Activated naive CD8-positive, alpha-beta T cell treated with anti-CD3 and anti-CD28 coated beads, Interleukin-2, amount 10 ng/mL, durations not matched to agents 7 days and 5 days (primary cell): ENCODE measurements at regions not wholly inside any gene's neighbourhood (a gene's known extent, or its start where the extent isn't known, plus 50 kb on each side); places are given as distances from the start of the nearest gene placed in this dataset.
"Not testable (repeated sequence)": the region's sequence is repeated elsewhere in the genome, so short reads cannot be mapped to it uniquely, and the experiment has no call there.

Experiments
- ATAC-seq: fragments of 150-1000 bp; cut with Tn5 transposase; one replicate; pipeline ENCODE4 v1.10.0; 2021; ENCODE audit warnings: low read depth, moderate library complexity
- POLR2A ChIA-PET: fragments of 350-600 bp; sonication (Branson Sonifier 250); formaldehyde crosslinking; loops from one replicate; lab custom pipeline; 2021; ENCODE audit warnings: antibody characterized with exemption; lab: Charles Lee
- DNase-seq: peaks from one replicate; pipeline ENCODE4 v3.0.0; 2021
- H3K27ac Mint-ChIP-seq: one replicate; pipeline ENCODE4 v1.8.0; 2022; ENCODE audit warnings: mild to moderate bottlenecking, mixed read lengths
- H3K27me3 Mint-ChIP-seq: one replicate; pipeline ENCODE4 v1.8.0; 2022; ENCODE audit warnings: mild to moderate bottlenecking, moderate library complexity, mixed read lengths
- H3K36me3 Mint-ChIP-seq: one replicate; pipeline ENCODE4 v1.8.0; 2021; ENCODE audit warnings: mild to moderate bottlenecking, mixed read lengths
- H3K4me1 Mint-ChIP-seq: one replicate; pipeline ENCODE4 v1.8.0; 2021; ENCODE audit warnings: mixed read lengths
- H3K4me3 Mint-ChIP-seq: one replicate; pipeline ENCODE4 v1.8.0; 2022; ENCODE audit warnings: mild to moderate bottlenecking, moderate library complexity, mixed read lengths
- H3K9me3 Mint-ChIP-seq: one replicate; pipeline ENCODE4 v1.8.0; 2021; ENCODE audit warnings: mixed read lengths

DNA sequence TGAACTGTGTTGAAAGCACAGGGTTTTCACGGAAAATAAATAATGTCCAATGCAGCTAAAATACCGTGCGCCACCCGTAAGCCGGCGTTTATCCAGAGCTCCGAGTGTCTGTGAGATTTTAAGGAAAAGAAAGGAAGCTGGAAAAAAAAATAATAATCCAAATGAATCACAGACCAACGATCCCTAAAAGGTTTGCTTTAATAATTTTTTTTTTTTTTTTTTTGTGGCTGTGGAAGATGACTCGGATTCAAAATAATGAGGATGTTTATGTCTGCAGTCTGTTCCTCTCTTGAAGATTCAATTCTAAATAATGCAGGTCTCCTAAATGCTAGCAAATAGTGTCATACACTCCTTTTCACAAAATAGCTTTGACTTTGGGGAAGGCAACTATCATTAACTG is 84.6 kb upstream of the PPP2R3B start:
- ATAC-seq = no peak
- Mint-ChIP-seq H3K4me3 (no peak overlapping the region), H3K27ac (no peak overlapping the region), H3K4me1 (no peaks in the 10 kb centered on the region), H3K27me3 (no peaks in the 10 kb centered on the region), H3K9me3 (peaks cover 5% of the 10 kb centered on the region), H3K36me3 (no peaks in the 10 kb centered on the region)
- POLR2A ChIA-PET = no interaction called here
- DNase-seq = no peak

DNA sequence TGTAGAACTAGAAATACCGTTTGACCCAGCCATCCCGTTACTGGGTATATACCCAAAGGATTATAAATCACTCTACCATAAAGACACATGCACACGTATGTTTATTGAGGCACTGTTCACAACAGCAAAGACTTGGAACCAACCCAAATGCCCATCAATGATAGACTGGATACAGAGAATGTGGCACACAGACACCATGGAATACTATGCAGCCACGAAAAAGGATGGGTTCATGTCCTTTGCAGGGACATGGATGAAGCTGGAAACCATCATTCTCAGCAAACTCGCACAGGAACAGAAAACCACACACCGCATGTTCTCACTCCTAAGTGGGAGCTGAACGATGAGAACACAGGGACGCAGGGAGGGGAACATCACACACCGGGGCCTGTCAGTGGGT is 85.6 kb upstream of the PPP2R3B start:
- POLR2A ChIA-PET, H3K36me3 Mint-ChIP-seq, ATAC-seq, DNase-seq, H3K27me3 Mint-ChIP-seq, H3K27ac Mint-ChIP-seq, H3K4me1 Mint-ChIP-seq, H3K4me3 Mint-ChIP-seq, H3K9me3 Mint-ChIP-seq: not testable (repeated sequence)

DNA sequence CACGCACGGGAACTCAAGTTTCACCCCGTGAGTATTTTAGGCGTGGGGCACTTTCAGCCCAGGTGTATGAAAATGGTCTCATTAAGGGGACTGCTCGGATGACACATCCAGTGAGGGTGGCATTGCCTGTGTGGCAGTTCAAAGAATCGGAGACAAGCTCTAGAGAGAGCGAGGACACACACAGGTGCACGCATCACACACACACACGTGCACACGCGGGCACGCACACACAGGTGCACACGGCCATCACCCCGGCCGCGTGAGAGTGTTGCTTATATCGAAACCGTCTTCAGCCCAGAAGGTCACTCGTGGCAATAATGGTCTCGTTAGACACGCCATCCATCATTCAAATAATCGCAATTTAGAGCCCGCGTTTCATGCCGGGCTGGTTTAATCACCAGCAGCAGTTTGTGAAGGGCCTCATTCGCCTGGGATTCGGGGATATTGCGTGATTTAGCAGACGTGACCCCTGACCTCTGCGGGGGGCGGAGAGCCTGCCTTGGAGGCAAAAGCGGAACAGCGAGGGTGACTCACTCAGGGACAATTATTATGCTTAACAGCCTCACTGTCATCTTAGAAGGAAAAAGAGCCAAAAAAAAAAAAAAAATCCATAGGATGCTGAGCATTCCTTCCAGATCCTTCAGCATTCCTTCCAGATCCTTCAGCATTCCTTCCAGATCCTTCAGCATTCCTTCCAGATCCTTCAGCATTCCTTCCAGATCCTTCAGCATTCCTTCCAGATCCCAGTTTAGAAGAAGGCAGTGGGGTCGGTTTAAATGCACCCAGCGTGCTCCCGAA is 89.4 kb upstream of the PPP2R3B start:
- H3K36me3 Mint-ChIP-seq = no peaks in the 10 kb centered on the region
- POLR2A ChIA-PET = no interaction called here
- H3K27ac Mint-ChIP-seq = no peak overlapping the region
- DNase-seq (no peak), ATAC-seq (no peak)
- no peaks in the 10 kb centered on the region for H3K4me1 Mint-ChIP-seq
- H3K9me3 Mint-ChIP-seq = peaks cover 7% of the 10 kb centered on the region
- H3K4me3 Mint-ChIP-seq = no peak overlapping the region
- H3K27me3 Mint-ChIP-seq = no peaks in the 10 kb centered on the region

DNA sequence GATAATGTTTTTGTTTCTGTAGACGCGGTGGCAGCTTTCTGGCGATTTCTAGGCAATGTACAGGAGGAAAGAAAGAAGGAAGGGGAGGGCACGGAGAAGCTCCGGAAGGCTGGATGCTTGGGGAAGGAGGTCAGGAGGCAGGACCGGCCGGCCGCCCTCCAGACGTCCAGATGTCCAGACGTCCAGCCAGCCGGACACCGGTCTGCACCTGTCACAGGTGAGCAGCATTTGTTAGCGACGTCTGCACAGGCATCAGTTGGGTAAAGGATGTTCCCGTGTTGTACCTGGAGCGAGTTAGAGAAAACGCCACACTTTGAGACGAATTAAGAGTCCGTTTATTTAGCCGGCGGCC is 90.0 kb upstream of the PPP2R3B start:
- H3K27me3 Mint-ChIP-seq = no peaks in the 10 kb centered on the region
- POLR2A ChIA-PET = no interaction called here
- no peaks in the 10 kb centered on the region for H3K4me1 Mint-ChIP-seq
- H3K4me3 Mint-ChIP-seq = no peak overlapping the region
- no peak for ATAC-seq
- no peak overlapping the region for H3K27ac Mint-ChIP-seq
- H3K9me3 Mint-ChIP-seq = peaks cover 7% of the 10 kb centered on the region
- DNase-seq = no peak
- no peaks in the 10 kb centered on the region for H3K36me3 Mint-ChIP-seq

DNA sequence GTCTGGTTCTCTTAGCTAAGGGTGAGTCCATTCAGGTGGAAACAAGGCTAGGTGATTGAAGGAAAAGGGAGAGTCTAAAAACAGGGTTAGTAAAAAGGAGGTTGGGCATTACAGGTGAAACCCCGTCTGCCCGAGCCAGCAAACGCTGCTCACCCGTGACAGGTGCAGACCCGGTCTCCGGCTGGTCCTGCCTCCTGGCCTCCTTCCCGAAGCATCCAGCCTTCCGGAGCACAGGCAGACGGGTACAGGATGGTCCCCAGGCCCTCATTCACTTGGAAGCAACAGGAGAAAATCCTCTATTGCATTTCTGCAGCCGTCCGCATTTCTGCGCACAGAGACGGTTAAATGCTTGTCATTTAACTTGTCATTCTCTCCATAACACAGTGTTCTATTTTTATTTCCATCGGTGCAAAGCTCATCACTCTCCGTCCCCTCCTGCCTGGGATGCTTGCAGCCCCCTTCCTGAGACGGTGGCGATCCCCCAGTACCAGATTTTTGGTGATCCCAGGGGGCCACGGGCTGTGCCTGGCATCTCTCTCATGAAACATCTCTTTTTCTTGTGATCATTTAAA is 90.8 kb upstream of the PPP2R3B start:
- no peak for DNase-seq
- Mint-ChIP-seq H3K36me3 (no peaks in the 10 kb centered on the region), H3K4me3 (no peak overlapping the region), H3K27ac (no peak overlapping the region), H3K9me3 (peaks cover 6% of the 10 kb centered on the region), H3K27me3 (no peaks in the 10 kb centered on the region), H3K4me1 (no peaks in the 10 kb centered on the region)
- POLR2A ChIA-PET = no interaction called here
- ATAC-seq = no peak

DNA sequence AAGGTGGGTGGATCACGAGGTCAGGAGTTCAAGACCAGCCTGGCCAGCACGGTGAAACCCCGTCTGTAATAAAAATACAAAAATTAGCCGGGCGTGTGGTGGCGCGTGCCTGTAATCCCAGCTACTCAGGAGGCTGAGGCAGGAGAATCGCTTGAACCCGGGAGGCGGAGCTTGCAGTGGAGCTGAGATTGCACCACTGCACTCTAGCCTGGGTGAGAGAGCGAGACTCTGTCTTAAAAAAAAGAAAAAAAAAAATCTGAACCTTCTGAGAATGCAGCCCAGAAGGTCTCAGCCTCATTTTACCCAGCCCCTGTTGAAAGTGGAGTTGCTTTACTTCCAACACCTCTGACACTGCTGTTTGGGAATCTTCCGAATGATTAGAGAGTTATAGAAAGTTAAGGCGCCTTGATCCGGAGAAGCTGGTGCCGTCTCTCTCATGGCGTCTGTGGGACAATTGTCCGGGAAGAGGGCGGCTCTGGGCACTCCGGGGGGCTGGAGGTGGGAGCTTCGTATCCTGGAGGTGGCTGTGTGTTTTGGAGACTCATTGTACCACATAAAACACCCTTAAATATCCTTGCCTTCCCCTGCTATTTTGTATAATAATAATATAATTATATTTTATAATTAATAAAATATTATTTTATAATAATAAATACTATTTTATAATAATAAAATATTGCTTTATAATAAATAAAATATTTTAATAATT is 92.7 kb upstream of the PPP2R3B start:
- DNase-seq (no peak), ATAC-seq (no peak)
- Mint-ChIP-seq H3K4me1 (no peaks in the 10 kb centered on the region), H3K4me3 (no peak overlapping the region), H3K9me3 (peaks cover 5% of the 10 kb centered on the region), H3K27ac (no peak overlapping the region), H3K27me3 (no peaks in the 10 kb centered on the region), H3K36me3 (no peaks in the 10 kb centered on the region)
- POLR2A ChIA-PET = no interaction called here

DNA sequence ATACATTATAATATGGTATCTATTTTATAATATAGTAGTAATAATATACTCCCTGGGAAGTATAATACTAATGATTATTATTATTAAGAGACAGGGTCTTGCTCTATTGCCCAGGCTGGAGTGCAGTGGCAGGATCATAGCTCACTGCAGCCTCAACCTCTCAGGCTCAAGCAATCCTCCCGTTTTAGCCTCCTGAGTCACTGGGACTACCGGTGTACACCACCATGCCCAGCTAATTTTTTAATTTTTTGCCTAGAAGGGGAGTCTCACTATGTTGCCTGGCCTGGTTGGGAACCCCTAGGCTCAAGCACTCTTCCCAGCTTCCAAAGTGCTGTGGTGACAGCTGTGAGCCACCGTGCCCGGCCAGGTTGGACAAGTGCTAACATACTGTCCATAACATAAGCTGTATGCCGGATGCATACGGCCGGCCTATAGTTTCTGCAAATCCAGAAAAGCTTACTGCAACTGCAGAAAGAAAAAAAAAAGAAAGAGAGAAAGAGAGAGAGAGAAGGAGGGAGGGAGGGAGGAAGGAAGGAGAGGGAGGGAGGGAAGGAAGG is 94.2 kb upstream of the PPP2R3B start:
- Mint-ChIP-seq H3K9me3 (peaks cover 5% of the 10 kb centered on the region), H3K27me3 (no peaks in the 10 kb centered on the region), H3K27ac (no peak overlapping the region), H3K4me1 (no peaks in the 10 kb centered on the region), H3K4me3 (no peak overlapping the region), H3K36me3 (no peaks in the 10 kb centered on the region)
- DNase-seq = no peak
- peak; percentile 26 for ATAC-seq
- POLR2A ChIA-PET = no interaction called here

DNA sequence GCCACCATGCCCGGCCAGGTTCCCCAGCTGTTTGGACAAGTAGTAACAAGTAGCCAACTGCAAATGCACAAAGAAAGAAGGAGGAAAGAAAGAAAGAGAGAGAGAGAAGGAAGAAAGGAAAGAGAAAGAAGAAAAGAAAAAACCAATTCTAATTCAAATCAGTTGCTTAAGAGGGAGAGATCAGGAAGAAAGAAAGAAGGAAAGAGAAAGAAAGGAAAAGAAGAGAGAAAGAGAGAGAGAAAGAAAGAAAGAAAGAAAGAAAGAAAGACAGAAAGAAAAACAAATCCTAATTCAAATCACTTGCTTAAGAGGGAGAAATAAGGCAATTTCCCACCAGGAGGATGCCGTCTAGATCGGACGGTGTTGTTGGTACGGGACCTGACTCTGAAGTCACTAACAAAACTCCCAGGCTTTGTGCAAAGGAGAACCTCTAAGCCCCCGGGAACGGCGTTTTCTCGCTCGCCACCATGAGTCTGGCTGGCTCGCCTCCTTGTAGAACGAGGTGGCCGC is 95.5 kb upstream of the PPP2R3B start:
- H3K9me3 Mint-ChIP-seq = peaks cover 6% of the 10 kb centered on the region
- DNase-seq = no peak
- no peak overlapping the region for H3K4me3 Mint-ChIP-seq
- POLR2A ChIA-PET = no interaction called here
- H3K4me1 Mint-ChIP-seq = no peaks in the 10 kb centered on the region
- no peaks in the 10 kb centered on the region for H3K27me3 Mint-ChIP-seq
- H3K36me3 Mint-ChIP-seq = no peaks in the 10 kb centered on the region
- ATAC-seq = no peak
- no peak overlapping the region for H3K27ac Mint-ChIP-seq

DNA sequence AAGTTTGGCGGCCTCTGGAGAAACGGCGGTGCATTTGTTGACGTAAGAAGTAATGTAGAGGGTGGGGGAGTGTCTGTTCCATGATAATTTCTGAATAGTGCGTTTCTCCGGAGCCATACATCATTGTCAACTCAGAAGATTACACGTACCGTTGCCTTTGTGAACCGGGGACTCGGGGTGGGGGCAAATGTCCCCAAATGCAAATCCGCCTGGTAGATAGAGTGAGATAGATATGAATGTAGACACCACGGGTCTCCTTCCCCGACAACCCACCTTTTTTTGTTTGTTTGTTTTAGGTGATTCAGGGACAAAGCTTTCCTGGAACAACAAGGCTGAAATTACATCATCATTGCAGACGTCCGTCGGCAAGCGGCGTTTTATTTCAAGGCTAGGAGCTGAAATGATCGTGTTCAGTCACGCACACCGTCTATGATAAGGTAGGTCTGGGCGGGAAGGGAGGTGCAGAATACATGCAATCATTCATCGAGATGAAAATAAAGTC is 96.0 kb upstream of the PPP2R3B start:
- Mint-ChIP-seq H3K36me3 (no peaks in the 10 kb centered on the region), H3K4me3 (no peak overlapping the region), H3K27me3 (no peaks in the 10 kb centered on the region), H3K27ac (no peak overlapping the region), H3K9me3 (peaks cover 6% of the 10 kb centered on the region), H3K4me1 (no peaks in the 10 kb centered on the region)
- DNase-seq (no peak), ATAC-seq (no peak)
- POLR2A ChIA-PET = no interaction called here

DNA sequence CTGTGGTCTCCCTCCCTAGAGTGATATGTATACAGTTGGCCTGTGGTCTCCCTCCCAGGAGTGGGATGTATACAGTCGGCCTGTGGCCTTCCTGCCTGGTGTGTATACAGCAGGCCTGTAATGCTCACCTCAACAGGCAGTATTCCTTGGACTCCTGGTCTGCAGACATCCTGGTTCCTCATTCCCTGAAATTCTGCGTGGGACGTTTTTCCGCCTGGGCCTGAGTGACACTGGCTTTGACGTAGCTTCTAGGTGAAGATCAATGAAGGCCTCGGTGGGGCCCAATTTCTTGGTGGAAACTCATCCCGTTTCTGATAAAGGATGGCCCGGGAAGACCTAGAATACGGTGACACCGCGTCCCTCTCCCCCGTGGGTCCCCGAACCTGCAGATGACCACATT is 98.7 kb upstream of the PPP2R3B start:
- no peaks in the 10 kb centered on the region for H3K27me3 Mint-ChIP-seq
- H3K9me3 Mint-ChIP-seq = peaks cover 6% of the 10 kb centered on the region
- no peak overlapping the region for H3K4me3 Mint-ChIP-seq
- H3K4me1 Mint-ChIP-seq = no peaks in the 10 kb centered on the region
- H3K27ac Mint-ChIP-seq = no peak overlapping the region
- no peaks in the 10 kb centered on the region for H3K36me3 Mint-ChIP-seq
- ATAC-seq (no peak), DNase-seq (no peak)
- POLR2A ChIA-PET = no interaction called here

DNA sequence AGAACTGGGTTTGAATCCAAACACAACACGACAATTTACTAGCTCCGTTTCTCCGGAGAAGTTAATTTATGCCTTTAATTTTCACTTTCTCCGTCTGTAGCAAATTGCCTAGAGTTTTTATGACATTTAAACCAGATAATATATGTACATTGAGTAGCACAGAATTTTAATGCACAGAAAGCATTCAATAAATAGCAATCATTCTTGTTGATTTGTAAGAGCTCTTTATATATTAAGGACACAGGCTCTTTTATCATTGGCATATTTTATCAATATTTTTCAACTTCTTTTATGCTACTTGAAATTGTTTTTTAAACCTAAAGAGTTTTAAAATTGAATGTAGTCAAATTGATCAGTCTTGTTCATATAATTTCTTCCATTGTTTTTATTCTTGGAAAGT is 99.6 kb upstream of the PPP2R3B start:
- Mint-ChIP-seq H3K4me3 (no peak overlapping the region), H3K4me1 (no peaks in the 10 kb centered on the region), H3K27ac (no peak overlapping the region), H3K9me3 (peaks cover 6% of the 10 kb centered on the region), H3K27me3 (no peaks in the 10 kb centered on the region), H3K36me3 (no peaks in the 10 kb centered on the region)
- DNase-seq = no peak
- POLR2A ChIA-PET = no interaction called here
- no peak for ATAC-seq

DNA sequence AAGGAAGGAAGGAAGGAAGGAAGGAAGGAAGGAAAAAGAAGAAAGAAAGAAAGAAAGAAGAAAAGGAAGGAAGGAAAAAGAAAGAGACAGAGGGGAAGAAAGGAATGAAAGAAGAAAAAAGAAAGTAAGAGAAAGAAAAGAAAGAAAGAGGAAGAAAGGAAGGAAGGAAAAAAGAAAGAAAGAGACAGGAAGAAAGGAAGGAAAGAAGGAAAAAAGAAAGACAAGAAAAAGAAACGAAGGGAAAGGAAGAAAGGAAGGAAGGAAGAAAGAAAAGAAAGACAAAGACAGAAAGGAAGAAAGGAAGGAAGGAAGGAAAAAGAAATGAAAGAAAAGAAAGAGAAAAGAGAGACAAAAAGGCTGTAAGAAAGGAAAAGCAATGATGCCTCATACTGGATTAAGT is 101.1 kb upstream of the PPP2R3B start:
- no peak for DNase-seq
- Mint-ChIP-seq H3K27ac (no peak overlapping the region), H3K27me3 (no peaks in the 10 kb centered on the region), H3K4me3 (no peak overlapping the region), H3K36me3 (no peaks in the 10 kb centered on the region), H3K4me1 (no peaks in the 10 kb centered on the region), H3K9me3 (peaks cover 3% of the 10 kb centered on the region)
- no peak for ATAC-seq
- POLR2A ChIA-PET = no interaction called here

DNA sequence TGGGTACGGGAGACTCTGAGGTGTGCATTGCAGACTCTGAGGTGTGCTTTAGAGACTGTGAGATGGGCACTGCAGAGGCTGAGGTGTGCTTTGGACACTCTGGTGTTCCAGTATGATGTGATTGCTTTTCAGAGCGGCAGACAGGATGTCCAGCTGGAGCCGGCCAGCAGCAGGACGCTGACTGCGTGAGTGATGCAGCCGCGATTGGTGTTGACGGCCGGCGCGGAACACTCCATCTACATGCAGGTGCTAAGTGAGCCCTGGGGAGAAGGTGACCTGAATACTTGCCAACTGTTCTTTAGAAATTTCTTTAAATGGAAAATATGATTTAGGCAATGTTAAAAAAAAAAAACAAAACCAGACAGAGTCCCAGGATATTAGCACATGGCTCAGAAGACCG is 103.1 kb upstream of the PPP2R3B start:
- no peaks in the 10 kb centered on the region for H3K27me3 Mint-ChIP-seq
- POLR2A ChIA-PET = no interaction called here
- no peak overlapping the region for H3K4me3 Mint-ChIP-seq
- H3K36me3 Mint-ChIP-seq = no peaks in the 10 kb centered on the region
- DNase-seq (no peak), ATAC-seq (no peak)
- H3K4me1 Mint-ChIP-seq = no peaks in the 10 kb centered on the region
- H3K9me3 Mint-ChIP-seq = peaks cover 5% of the 10 kb centered on the region
- no peak overlapping the region for H3K27ac Mint-ChIP-seq
